Omental fat pad (tissue), 3 donors: ENCODE measurements at regions not wholly inside any gene's neighbourhood (a gene's known extent, or its start where the extent isn't known, plus 50 kb on each side); places are given as distances from the start of the nearest gene placed in this dataset.
A peak's percentile ranks its signal among the peaks of the same experiment; 100 is the strongest.

Experiments used
- ATAC-seq: fragments of 150-250 bp; one replicate; pipeline ENCODE4 v1.9.1; 2016; ENCODE audit warnings: mild to moderate bottlenecking, moderate library complexity; ENCODE audit not compliant: low FRiP score
- DNase-seq: peaks from one replicate; pipeline ENCODE4 v3.0.0-alpha.2; 2019; ENCODE audit warnings: low spot score
- TF ChIP-seq, protein P1 (sequence below), 3 donors: fragments of 450-650 bp; IDR thresholded peaks; one replicate each; pipeline ENCODE4 v1.5.1; 2016 to 2017; ENCODE audit warnings: antibody characterized with exemption in 3 of 3, mild to moderate bottlenecking in 3 of 3, moderate library complexity in 2 of 3

DNA sequence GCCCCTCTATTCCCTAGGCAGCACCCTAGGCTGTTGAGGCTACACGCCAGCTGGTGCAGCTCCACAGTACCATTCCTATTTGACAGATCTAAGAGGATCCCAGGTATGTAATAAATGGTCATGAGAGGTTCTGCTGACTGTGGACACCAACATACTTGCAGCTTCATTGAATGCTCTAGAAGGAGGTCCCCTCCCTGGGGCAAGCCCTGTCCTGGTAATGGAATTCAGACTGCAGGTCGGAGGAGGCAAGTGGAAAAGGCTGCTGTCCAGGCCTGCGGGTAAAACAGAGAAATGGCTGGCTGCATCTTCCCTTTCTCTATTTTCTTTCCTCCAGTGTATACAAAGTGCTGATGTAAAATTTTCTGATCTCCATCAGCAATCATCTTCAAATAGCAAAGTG lies 66.1 kb upstream of the ZNF648 start:
- ATAC-seq: no peak
- no peak for DNase-seq
- TF ChIP-seq, protein P1, sequence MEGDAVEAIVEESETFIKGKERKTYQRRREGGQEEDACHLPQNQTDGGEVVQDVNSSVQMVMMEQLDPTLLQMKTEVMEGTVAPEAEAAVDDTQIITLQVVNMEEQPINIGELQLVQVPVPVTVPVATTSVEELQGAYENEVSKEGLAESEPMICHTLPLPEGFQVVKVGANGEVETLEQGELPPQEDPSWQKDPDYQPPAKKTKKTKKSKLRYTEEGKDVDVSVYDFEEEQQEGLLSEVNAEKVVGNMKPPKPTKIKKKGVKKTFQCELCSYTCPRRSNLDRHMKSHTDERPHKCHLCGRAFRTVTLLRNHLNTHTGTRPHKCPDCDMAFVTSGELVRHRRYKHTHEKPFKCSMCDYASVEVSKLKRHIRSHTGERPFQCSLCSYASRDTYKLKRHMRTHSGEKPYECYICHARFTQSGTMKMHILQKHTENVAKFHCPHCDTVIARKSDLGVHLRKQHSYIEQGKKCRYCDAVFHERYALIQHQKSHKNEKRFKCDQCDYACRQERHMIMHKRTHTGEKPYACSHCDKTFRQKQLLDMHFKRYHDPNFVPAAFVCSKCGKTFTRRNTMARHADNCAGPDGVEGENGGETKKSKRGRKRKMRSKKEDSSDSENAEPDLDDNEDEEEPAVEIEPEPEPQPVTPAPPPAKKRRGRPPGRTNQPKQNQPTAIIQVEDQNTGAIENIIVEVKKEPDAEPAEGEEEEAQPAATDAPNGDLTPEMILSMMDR (IDR thresholded peaks at IDR 0.05): no peak

DNA sequence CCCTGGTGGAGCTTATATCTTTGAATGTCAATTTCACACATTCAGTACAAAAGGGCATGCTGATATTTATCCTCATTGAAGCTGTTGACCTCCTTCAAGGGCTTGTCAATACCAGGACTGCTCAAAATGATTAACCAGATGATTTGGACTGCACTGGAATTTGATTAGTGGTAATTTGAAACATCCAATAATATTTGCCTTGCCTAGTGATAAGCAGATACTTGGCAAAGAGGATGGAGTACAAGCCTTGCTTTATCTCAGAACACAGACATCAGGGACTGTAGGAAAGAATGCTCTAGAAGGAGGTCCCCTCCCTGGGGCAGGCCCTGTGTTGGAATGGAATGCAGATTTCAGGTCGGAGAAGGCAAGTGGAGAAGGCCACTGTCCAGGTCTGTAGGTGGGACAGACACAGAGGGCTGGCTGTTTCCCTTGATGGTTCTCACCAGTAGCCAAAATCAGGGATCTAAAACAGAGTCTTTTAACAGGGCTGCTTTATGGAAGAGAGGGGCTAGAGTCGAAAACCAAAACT lies 64.8 kb upstream of the ZNF648 start:
- TF ChIP-seq, protein P1 (IDR thresholded peaks at IDR 0.05): no peak
- ATAC-seq: no peak
- no peak for DNase-seq

- TF ChIP-seq, protein P1 (IDR thresholded peaks at IDR 0.05): no peak
- ATAC-seq (no peak), DNase-seq (no peak)
Measured at GRCh38 chr1:182122913-182123260, 61.4 kb upstream of the ZNF648 start.

GRCh38 chr1:182122256-182122912 lies 60.9 kb upstream of the ZNF648 start:
- TF ChIP-seq, protein P1 (IDR thresholded peaks at IDR 0.05): no peak
- DNase-seq: no peak
- no peak for ATAC-seq

DNA sequence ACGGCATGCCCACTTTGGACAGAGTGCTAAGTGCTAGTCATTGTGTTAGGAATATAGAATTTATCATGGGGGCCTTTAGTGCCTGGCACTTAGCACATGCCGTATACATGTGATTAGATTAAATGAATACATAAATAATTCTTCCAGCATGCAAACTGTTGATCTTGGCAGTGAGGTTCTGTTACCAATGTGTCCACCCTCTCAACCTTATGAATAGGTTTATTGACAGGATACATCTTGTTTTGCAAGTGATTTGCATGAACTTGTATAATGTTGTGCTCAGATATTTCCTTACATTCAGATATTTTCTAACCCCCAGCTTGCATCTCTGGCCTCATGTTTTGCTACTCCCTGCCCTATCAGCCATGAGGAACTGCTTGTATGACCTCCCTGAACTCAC lies 60.3 kb upstream of the ZNF648 start:
- no peak for DNase-seq
- TF ChIP-seq, protein P1 (IDR thresholded peaks at IDR 0.05): no peak
- no peak for ATAC-seq

DNA sequence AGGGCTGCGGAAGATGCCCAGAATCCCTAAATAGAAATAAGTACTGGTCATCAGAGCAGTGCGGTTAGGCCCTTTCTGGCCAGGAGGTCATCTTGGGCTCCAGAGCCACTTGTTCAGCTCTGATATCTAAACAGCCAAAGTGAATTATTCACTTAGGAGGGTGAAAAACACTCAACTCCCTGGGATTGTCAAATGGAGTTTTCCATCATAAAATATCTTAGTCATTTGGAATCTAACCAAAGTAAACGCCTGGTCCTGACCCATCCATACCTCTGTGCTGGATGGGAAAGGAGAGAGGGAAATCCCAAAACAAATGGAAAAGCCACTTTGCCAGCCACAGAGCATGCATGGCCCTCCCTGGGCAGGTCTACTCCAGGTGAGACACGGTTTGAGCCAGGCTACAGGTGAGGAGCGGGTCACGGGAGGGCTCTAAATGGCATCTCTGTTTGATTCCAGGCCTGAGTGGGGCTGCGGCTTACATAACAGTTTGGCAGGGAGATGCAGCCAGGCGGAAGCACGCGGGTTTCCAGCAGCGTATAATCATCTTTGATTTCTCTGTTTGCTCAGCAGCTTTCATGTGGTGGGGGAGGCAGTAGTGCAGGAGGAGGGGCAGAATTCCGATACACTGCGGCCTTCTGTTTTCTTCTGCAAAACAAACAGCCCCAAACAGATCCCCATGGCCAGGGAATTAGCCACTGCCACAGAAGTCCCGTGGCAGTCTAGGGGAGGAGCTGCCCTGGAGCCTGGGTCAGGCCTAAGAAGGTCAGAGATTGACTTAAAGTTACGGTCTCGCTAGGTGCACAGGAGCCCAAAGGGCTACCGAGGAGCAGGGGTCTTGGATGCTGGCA lies 59.1 kb upstream of the ZNF648 start:
- DNase-seq: no peak
- TF ChIP-seq, protein P1 (IDR thresholded peaks at IDR 0.05): no peak
- peak; percentile 91 for ATAC-seq
